Omental fat pad (tissue), 3 donors: ENCODE measurements at regions not wholly inside any gene's neighbourhood (a gene's known extent, or its start where the extent isn't known, plus 50 kb on each side); places are given as distances from the start of the nearest gene placed in this dataset.

Experiments
- ATAC-seq: fragments of 150-250 bp; one replicate; pipeline ENCODE4 v1.9.1; 2016; ENCODE audit warnings: mild to moderate bottlenecking, moderate library complexity; ENCODE audit not compliant: low FRiP score
- DNase-seq: peaks from one replicate; pipeline ENCODE4 v3.0.0-alpha.2; 2019; ENCODE audit warnings: low spot score
- TF ChIP-seq, protein P1 (sequence below), 3 donors: fragments of 450-650 bp; IDR thresholded peaks; one replicate each; pipeline ENCODE4 v1.5.1; 2016 to 2017; ENCODE audit warnings: antibody characterized with exemption in 3 of 3, mild to moderate bottlenecking in 3 of 3, moderate library complexity in 2 of 3

DNA sequence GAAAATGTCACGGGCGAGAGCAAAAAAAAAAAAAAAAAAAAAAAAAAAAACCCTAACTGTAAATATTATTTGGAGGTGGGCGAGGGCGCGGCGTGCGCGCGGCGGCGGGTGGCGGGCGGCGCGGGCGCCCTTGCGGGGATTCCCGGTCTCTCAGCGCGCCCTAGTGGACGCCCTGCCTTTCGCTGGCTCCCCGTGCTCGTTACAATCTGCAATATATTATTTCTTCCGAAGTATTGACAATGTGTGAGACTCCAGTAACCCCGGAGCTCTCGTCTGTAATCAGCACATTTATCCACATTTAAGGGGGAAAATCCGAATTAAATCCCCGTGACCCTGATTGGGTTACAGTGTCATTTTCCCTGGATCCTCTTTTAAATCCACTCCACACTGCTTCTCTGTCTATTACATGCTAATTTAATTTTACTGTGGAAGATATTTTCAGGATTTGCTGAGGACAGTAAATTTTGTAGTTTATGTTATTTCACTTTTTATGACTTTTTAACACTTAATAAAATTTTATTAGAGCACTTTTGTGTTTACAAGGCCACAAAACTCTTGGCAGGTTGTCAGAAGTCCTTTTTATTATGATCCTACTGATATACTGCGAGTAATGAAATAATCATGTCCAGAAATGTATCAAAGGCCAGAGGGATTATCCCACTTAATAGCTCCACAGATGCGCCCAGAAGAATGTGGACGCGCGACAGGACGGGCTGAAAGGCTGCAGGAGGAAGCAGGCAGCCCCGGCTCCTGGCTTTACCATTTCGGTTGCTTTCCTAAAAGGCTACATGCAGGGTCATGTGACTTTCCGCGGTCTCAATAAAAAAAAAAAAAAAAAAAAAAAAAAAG, 369.1 kb downstream of the MTX2 start:
- ATAC-seq (peak; percentile 89), DNase-seq (peak; percentile 33)
- TF ChIP-seq, protein P1, sequence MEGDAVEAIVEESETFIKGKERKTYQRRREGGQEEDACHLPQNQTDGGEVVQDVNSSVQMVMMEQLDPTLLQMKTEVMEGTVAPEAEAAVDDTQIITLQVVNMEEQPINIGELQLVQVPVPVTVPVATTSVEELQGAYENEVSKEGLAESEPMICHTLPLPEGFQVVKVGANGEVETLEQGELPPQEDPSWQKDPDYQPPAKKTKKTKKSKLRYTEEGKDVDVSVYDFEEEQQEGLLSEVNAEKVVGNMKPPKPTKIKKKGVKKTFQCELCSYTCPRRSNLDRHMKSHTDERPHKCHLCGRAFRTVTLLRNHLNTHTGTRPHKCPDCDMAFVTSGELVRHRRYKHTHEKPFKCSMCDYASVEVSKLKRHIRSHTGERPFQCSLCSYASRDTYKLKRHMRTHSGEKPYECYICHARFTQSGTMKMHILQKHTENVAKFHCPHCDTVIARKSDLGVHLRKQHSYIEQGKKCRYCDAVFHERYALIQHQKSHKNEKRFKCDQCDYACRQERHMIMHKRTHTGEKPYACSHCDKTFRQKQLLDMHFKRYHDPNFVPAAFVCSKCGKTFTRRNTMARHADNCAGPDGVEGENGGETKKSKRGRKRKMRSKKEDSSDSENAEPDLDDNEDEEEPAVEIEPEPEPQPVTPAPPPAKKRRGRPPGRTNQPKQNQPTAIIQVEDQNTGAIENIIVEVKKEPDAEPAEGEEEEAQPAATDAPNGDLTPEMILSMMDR (IDR thresholded peaks at IDR 0.05) = peak in 1 of 3 donors; percentile 30

DNA sequence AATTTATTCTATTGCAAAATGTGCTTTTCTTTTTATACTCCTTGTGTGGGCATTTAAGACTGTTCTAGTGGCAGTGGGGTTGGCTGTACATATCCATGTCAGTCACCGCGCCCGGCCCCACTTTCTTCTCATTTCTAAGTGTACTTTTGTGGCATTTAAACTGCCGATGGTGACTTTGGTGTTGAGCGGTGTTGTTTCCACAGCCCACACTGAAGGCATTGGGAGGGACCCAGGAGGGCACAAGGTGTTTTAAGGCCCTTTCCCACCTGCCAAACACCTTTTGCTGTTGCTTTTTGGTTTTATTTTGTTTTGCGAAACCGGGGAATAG, 369.7 kb downstream of the MTX2 start:
- ATAC-seq (no peak), DNase-seq (no peak)
- TF ChIP-seq, protein P1 (IDR thresholded peaks at IDR 0.05) = no peak

DNA sequence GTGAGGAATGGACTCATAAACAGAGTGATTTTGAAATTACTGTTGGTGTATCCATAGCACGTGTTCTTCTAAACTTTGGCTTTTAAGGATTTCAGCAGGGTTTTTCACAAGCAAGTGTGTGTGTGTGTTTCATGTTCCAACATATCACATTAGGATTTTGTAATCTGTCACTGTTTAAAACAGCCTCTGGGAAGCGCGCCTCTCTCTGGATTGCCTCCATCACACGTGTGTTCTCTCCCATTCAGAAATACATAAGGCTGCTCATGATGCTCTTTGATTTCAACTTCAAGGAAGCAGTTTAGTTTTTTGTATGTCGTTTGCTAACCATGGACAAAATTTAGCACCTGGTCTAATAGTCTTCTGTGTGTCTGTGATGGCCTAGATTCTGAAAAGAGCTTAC, 370.4 kb downstream of the MTX2 start:
- DNase-seq (no peak), ATAC-seq (no peak)
- TF ChIP-seq, protein P1 (IDR thresholded peaks at IDR 0.05) = no peak

DNA sequence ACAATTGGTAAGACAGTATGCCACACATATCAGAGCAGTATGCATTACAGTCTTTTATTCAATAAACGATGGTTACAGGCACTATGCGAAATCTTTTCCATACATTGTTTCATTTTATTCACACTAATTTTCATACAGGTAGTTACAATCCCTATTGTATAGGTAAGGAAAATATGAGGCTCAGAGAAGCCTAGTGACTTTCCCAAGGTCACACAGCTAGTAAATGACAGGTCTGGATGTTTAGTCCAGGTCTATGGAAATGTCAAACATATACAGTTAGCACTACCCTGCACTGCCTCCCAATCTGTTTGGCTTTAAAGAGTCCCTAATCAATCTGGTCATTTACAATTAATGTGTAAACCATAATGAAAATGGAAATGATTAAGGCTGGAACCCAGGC, 372.2 kb downstream of the MTX2 start:
- TF ChIP-seq, protein P1 (IDR thresholded peaks at IDR 0.05) = no peak
- DNase-seq (no peak), ATAC-seq (no peak)

DNA sequence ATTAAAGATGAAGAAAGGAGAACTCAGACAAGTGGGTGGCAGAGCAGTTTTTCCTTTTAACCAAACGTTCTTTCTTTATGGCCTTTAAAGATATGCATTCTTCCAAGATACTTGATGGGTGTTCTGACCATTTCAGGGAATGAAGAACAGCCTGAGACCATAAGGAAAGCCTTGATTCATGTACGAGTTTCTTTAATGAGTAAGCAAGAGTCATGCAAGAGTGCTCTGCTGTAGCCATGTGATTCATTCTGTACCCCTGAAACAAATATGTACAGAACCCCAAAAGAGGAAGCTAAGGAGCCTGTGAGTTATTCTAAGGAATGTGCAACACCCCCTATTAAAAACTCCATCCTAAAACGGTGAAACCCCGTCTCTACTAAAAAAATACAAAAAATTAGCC, 372.8 kb downstream of the MTX2 start:
- TF ChIP-seq, protein P1 (IDR thresholded peaks at IDR 0.05) = no peak
- ATAC-seq (no peak), DNase-seq (no peak)

DNA sequence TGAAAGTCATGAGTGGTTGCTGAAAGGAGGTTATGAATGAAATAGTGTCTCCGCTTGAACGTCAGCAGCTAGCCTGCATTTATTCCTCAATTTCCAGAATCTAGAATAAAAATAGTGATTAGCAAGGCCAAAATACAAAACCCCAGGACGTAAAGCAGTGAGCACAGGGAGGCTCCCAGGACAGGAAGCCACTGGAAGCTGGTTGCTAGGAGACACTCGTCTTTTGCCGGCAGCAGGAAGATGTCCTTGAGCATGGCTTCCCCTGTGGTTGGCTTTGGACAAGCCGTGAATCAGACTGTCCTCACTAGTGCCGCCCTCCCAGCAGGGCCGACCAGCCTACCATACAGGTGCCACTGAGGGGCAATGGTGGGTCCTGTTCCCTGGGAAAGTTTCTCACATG, 374.4 kb downstream of the MTX2 start:
- ATAC-seq (no peak), DNase-seq (no peak)
- TF ChIP-seq, protein P1 (IDR thresholded peaks at IDR 0.05) = no peak

DNA sequence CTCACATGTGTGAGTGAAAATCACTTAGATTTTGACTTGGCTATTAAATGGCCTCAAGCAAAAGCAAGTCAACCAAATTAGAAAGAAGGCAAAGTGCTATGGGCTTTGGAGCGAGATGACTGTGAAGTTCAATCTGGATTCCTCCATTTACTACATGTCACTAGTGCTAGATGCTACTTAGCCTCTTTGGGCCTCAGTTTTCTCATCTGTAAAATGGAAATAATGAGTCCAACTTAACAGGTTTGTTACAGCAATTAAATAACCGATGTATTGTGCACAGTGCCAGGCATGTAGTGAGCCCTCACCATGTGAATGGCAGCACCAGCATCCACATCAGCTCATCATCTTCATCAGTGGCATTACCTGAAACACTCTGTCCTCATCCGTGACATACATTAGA, 376.3 kb downstream of the MTX2 start:
- TF ChIP-seq, protein P1 (IDR thresholded peaks at IDR 0.05) = no peak

More for the DNA sequence above, 376.3 kb downstream of the MTX2 start:
- DNase-seq (no peak), ATAC-seq (no peak)
